Hepatic stellate cell (primary cell): ENCODE measurements at regions not wholly inside any gene's neighbourhood (a gene's known extent, or its start where the extent isn't known, plus 50 kb on each side); places are given as distances from the start of the nearest gene placed in this dataset.
A peak's percentile ranks its signal among the peaks of the same experiment; 100 is the strongest.

Experiments used
- DNase-seq: peaks from one replicate; pipeline ENCODE4 v3.0.0; 2011; ENCODE audit warnings: low spot score

DNA sequence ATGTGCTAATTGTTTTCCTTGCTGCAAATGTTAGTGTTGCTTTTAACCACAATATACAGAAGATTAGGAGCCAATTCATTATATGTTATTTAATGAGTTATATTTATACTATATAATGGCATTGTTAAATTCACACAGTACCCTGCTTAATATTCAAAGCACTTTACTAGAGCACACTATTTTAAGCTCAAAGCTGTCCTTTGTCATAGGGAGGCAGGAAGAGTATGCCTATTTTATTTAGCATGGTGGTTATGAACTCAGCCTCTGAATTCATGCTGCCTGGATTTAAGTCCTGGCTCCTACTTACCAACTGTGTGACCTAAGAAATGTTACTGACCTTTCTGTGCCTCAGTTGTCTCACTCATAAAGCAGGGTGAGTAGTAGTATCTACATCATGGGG is 80.5 kb downstream of the FASTKD2 start:
- no peak for DNase-seq

GRCh38 chr2:206846331-206846730 is 80.9 kb downstream of the FASTKD2 start:
- no peak for DNase-seq

- DNase-seq: no peak
Observed at GRCh38 chr2:206846981-206847834, 81.8 kb downstream of the FASTKD2 start.

DNA sequence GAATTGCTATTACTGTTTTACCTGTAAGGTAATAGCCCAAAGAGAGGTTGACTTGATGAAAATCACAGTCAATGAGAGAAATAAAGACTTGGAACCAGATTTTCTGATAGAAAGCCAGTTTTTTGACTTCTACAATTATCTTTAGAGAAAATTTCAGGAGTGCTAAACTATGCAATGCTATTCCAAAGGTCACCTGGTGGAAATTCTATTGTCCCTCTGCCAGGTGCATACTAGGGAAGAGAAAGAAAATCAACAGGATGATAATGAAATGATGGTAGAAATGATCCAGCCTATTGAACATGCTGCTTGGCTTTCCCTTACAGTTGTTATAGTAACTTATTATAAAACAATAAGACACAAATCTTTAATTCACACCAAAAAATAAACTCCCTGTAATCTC is 85.0 kb downstream of the FASTKD2 start:
- DNase-seq: no peak

GRCh38 chr2:206851521-206851920 is 86.1 kb downstream of the FASTKD2 start:
- no peak for DNase-seq

DNA sequence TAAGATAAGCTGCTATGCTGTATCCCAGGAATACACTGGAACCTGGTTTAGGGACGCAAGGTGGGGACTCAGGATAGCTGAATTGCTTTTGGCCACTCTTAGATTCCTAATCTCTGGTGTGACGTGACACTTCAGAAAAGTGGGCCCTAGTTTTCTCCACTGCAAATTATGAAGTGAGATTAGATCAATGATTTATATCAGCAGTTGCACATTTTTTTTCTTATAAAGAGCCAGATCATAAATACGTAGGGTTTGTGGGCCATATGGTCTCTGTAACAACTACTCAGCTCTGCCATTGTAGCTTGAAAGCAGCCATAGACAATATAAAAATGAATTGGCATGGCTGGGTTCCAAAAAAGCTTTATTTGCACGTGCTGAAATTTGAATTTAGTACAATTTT is 85.4 kb upstream of the CPO start:
- no peak for DNase-seq

DNA sequence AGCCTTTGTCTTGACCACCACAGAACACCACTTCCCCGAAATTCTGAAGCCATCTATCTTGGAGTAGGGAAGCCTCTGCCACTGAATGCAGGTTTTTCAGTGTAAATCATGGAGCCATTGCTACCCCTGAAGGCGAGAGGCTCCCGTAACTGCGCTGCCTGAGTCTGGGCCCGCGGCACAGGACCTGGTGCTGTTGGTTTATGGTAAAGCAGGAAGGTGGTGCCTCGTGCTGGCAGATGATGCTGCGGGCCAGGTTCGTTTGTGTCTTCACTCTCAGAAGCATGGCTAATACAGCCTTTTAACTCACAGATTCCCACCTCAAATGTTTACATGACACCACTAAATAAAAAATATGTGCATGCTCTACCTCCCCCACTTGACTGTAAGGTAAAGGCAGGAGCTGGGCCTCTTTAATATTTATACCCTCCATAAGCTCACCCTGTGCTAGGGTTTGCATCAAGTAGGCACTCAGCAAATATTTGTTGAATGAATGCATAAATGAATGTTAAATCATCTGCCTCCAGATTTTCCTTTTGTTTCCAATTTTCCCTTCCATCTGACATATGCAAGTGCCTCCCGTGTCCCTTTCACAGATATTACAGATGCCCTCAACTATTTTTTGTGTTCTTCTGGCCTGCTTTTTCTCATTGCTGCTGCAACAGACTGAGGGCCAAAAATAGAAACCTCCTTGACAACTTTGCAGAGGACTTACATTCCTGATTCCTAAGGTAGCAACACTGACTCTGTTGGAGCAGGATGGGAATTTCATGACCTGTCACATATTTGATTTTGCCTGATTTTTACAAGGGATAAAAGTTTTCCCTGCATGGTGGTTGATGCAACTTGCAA is 83.5 kb upstream of the CPO start:
- DNase-seq: no peak

- DNase-seq: peak; percentile 51
Observed at GRCh38 chr2:206856513-206856912, 82.8 kb upstream of the CPO start.

DNA sequence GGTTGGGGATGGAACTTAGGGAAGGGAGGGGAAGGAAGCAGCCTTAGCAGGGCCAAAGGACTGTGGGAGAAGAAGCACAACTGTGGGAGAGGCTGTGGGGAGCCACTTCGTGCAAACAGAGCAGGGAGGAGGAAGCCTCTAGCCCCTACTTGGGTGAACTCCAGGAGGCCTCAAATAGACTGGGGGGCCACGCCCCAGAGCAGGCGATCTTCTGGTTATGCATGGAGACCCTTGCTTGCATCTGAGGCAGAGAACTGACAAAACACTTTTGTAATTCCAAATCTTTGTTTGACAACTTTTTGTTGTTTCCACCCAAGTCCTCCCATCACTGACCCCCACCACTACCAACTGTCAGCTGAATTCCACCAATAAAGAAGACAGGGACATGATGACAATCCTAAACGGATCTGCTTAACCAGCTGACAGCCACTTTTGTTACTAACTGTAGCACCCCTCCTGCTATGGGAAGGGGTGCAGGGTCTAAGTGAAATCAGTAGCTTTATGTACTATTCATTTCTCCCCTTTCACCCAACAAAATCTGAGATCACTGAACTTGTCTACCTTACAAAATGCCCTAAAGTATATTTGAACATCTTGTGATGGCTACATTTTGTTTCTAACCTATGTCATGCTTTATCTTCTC is 80.5 kb upstream of the CPO start:
- no peak for DNase-seq

DNA sequence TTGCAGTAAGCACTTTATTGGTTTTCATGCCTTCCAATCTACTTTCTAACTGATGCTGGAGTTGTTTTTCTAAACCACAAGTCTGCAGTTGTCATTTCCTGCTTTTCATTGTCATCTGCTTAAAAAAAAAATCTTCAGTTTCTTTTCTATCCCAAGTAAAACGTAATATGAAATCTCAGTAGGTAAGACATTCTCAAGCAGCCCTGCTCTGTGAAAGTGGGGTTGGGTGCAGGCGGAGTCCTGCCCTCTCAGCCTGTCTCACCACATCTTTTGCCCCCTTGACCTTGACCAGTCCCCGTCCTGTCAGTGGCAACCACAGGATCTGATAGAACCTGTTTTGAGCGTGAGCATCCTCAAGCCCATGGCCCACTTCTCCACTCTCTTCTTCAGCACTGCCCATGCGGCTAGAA is 80.0 kb upstream of the CPO start:
- no peak for DNase-seq

DNA sequence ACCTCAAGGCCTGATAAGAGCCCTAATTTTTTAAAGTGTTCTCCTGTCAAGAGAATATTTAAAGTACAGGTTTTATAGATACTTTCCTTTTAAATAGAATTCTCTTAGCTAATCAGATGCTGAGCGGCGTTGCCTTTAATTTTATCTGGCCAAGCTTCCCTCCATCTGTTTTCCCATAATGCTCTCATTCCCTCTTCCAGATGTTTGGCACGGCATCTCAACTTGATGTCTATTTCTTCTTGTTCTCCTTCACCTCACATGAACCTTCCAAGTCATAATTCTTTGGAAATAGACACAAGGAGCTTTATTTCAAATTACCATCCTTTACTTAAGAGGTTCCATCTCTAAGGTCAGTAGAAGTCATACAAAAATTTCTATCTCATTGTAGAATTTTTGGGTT is 76.1 kb upstream of the CPO start:
- no peak for DNase-seq

DNA sequence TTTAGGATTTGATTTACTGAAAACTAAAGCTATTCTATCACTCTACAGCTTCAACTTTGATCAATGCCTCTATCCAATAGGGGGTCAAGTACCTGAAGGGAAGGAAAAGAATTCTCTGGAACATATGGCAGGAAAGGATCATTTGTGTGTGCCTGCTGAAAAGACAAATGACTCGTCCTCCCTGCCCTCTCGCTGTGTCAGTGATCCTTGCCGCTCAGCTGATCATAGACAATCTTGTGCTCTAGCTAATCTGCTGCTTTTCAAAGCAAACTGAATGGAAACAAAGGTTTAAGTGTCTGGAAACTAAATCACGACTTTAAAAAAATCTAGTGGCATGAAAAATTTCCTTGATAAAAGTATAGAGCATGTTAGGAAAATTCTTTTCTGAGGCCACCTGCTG is 75.6 kb upstream of the CPO start:
- DNase-seq: no peak

- no peak for DNase-seq
Observed at GRCh38 chr2:206867006-206867405, 72.3 kb upstream of the CPO start.

DNA sequence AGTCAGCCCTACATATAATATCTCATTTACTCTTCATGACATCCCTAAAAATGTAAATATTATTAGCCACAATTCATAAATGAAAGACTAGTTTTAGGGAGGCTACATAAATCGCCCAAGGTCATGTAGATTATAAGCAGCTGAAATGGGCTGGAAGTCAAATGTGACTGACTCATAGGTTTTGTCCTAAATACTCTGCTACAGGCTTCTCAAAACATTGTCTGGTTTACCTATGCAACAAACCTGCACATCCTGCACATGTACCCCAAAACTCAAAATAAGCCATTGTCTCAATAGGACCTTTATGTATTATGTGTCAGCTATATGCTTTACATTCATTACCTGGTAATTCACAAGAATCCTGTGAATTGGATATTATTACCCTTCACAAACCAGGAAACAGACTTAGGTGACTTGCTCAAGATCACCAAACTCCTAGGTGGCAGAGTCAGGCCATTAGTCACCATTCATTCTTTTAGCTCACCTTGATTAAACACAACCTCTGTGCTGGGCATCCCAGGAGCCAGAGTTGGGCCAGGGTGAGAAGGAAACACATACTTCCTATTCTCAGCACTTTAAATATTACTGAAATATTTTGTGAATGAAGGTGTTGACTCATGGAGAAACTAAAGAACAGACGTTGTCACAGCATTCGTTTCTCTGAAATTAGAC is 69.4 kb upstream of the CPO start:
- DNase-seq: no peak

DNA sequence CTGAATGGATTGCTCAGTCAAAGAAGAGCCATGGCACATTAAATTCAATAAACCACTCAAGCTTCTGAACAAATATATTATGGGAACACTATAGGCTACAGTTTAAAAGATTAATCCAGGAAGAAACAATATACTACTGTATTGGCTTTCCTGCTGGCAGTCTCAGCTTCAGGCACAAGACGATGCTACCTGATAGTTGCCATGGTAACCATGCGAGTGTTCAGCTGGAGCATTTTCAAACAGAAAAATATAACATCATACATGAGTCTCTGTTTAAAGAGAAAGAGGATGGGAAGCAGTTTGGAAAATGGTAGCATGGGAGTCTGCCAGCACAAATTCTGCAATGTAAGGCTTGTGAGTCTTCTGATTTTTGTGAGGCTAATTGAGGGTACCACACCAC is 65.9 kb upstream of the CPO start:
- no peak for DNase-seq

DNA sequence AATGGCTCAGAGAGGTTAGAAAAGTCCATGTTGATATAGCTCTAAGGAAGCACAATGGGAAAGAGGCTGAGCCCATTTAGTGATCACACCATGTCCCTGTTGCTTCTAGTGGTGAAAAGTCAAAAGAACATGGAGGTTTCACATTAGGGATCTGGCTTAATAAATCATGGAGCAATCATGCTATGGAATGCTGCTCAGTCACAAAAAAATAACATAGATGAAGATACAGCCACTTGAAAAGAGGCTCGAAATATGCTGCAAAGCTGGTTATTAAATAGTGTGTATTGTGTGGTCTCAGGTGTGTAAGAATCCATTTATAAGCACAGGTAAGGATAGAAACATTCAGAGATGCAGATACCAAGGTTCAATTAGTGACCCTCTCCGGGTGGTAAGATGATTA is 63.6 kb upstream of the CPO start:
- no peak for DNase-seq

GRCh38 chr2:206876216-206876860 is 63.0 kb upstream of the CPO start:
- no peak for DNase-seq

- DNase-seq: no peak
Observed at GRCh38 chr2:206881708-206882410, 57.5 kb upstream of the CPO start.

DNA sequence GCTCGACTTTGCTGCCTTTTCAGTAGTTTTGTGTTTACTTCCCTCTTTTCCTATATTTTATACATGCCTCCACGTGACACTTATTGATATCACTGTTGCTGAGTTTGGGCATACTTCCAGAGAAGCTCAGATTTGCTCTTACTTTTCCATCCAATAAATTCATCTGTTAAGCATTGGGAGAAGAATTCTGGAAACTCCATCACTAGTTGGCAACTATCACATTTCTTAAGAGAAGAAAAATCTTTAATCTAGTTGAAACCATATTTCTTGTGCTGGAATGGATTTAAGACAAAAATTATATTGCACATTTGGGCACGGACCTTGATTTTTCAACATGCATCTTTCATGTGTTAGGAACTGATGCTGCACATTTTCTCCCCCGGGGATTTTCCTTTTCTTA is 52.6 kb upstream of the CPO start:
- no peak for DNase-seq

DNA sequence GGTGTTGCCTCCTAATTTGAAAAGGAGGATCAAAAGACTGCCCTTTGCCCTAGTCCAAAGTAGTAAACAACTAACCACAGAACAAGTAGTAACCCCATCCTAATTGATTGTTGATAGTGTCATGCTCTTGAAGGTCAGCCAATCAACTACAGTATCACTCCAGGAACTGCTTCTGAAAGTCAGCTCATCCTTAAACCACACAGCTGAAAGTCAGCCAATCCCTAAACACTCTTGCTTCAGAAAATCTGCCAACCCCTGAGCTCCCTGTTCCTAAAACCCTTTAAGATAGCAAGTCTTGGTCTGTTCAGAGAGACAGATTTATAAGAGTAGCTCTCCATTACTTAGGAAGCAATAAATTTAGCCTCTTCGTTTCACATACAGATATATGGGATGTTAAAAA is 51.6 kb upstream of the CPO start:
- DNase-seq: no peak
